IMR-90 (cell line): ENCODE measurements at regions not wholly inside any gene's neighbourhood (a gene's known extent, or its start where the extent isn't known, plus 50 kb on each side); places are given as distances from the start of the nearest gene placed in this dataset.

Experiments used
- ATAC-seq: fragments of 200-7000 bp; cut with Tn5 transposase; 2 replicates; pipeline ENCODE4 v1.9.1; 2020; ENCODE audit warnings: low read depth, mild to moderate bottlenecking, moderate library complexity
- BruUV-seq: library from RNA; stranded (reverse); fragments of 400-500 nt; replicated peaks from 2 replicates; lab custom pipeline; 2021; lab: Mats Ljungman, UMichigan
- CTCF ChIA-PET: fragments of 300-600 bp; formaldehyde crosslinking; extraction: SDS; loops from one replicate; lab custom pipeline; 2021; ENCODE audit warnings: antibody characterized with exemption; lab: Yijun Ruan, JAX
- POLR2A ChIA-PET: fragments of 300-600 bp; sonication (Branson Sonifier 250); formaldehyde crosslinking; loops from one replicate; lab custom pipeline; 2022; ENCODE audit warnings: antibody characterized with exemption; ENCODE audit not compliant: unreplicated experiment; lab: Charles Lee
- DNase-seq: peaks from one replicate; pipeline ENCODE4 v3.0.0; 2013
- H2AFZ ChIP-seq: replicated peaks from 2 replicates; pipeline ENCODE3; 2013; ENCODE audit warnings: low read length, mild to moderate bottlenecking; ENCODE audit not compliant: poor library complexity
- H2AK5ac ChIP-seq: 2 replicates; pipeline ENCODE4 v1.6.1; 2013; ENCODE audit warnings: low read depth, low read length, inconsistent platforms
- H2AK9ac ChIP-seq: replicated peaks from 2 replicates; pipeline ENCODE3; 2013; ENCODE audit warnings: mild to moderate bottlenecking, low read depth, low read length, moderate library complexity; ENCODE audit not compliant: poor library complexity
- H2BK120ac ChIP-seq: 2 replicates; pipeline ENCODE4 v1.6.1; 2013; ENCODE audit warnings: low read depth, low read length, inconsistent platforms
- H2BK15ac ChIP-seq: 3 replicates; pipeline ENCODE4 v1.6.1; 2013; ENCODE audit warnings: low read depth, low read length, inconsistent platforms
- H2BK20ac ChIP-seq: 2 replicates; pipeline ENCODE4 v1.6.1; 2013; ENCODE audit warnings: low read depth, mild to moderate bottlenecking, inconsistent platforms, low read length, moderate library complexity
- H2BK5ac ChIP-seq: 2 replicates; pipeline ENCODE4 v1.6.1; 2013; ENCODE audit warnings: mild to moderate bottlenecking, low read depth, low read length, inconsistent platforms; ENCODE audit not compliant: poor library complexity, severe bottlenecking
- H3K14ac ChIP-seq: replicated peaks from 2 replicates; pipeline ENCODE4 v1.6.1; 2013; ENCODE audit warnings: low read depth, low read length, inconsistent platforms
- H3K18ac ChIP-seq: 2 replicates; pipeline ENCODE4 v1.6.1; 2013; ENCODE audit warnings: low read depth, low read length, control low read depth
- H3K23ac ChIP-seq: 2 replicates; pipeline ENCODE4 v1.6.1; 2013; ENCODE audit warnings: low read depth, low read length, inconsistent platforms
- H3K27ac ChIP-seq: 2 replicates; pipeline ENCODE4 v1.5.1; 2013; ENCODE audit warnings: mild to moderate bottlenecking, control low read depth, low read length; ENCODE audit not compliant: insufficient read depth
- H3K27me3 ChIP-seq: 2 replicates; pipeline ENCODE4 v1.6.1; 2013; ENCODE audit warnings: low read length; ENCODE audit not compliant: control insufficient read depth, insufficient read depth
- H3K36me3 ChIP-seq: 2 replicates; pipeline ENCODE4 v1.6.1; 2013; ENCODE audit warnings: low read length, mixed read lengths; ENCODE audit not compliant: control insufficient read depth, insufficient read depth
- H3K4ac ChIP-seq: 2 replicates; pipeline ENCODE4 v1.6.1; 2013; ENCODE audit warnings: low read depth, low read length, inconsistent platforms
- H3K4me1 ChIP-seq: 2 replicates; pipeline ENCODE4 v1.6.1; 2013; ENCODE audit warnings: low read length, mixed read lengths; ENCODE audit not compliant: control insufficient read depth, insufficient read depth
- H3K4me2 ChIP-seq: 2 replicates; pipeline ENCODE4 v1.6.1; 2013; ENCODE audit warnings: low read depth, mild to moderate bottlenecking, control low read depth, low read length, moderate library complexity
- H3K4me3 ChIP-seq: 2 replicates; pipeline ENCODE4 v1.5.1; 2013; ENCODE audit warnings: low read depth, mild to moderate bottlenecking, control low read depth, low read length, moderate library complexity; ENCODE audit not compliant: insufficient read depth
- H3K56ac ChIP-seq: 2 replicates; pipeline ENCODE4 v1.6.1; 2013; ENCODE audit warnings: low read length, inconsistent platforms; ENCODE audit not compliant: insufficient read depth; ENCODE audit errors: extremely low read depth
- H3K79me1 ChIP-seq, 2 experiments: 2 replicates each; pipeline ENCODE4 v1.6.1; 2013; ENCODE audit warnings: low read length in 2 of 2, inconsistent platforms in 1 of 2, low read depth in 1 of 2
- H3K9ac ChIP-seq: 2 replicates; pipeline ENCODE4 v1.6.1; 2013; ENCODE audit warnings: low read depth, low read length, control low read depth
- H3K9me1 ChIP-seq: 2 replicates; pipeline ENCODE4 v1.6.1; 2013; ENCODE audit warnings: low read length, inconsistent platforms; ENCODE audit not compliant: insufficient read depth
- H3K9me3 ChIP-seq: 2 replicates; pipeline ENCODE4 v1.6.1; 2013; ENCODE audit warnings: low read length; ENCODE audit not compliant: control insufficient read depth, insufficient read depth
- H4K20me1 ChIP-seq: 2 replicates; pipeline ENCODE4 v1.6.1; 2013; ENCODE audit warnings: low read length, inconsistent platforms; ENCODE audit not compliant: insufficient read depth
- H4K5ac ChIP-seq: 2 replicates; pipeline ENCODE4 v1.6.1; 2013; ENCODE audit warnings: mild to moderate bottlenecking, low read depth, low read length, control low read depth
- H4K8ac ChIP-seq, 2 experiments: 2 replicates each; pipeline ENCODE4 v1.6.1; 2013; ENCODE audit warnings: low read depth in 2 of 2, low read length in 2 of 2, control low read depth in 1 of 2, inconsistent platforms in 1 of 2
- H4K91ac ChIP-seq: 2 replicates; pipeline ENCODE4 v1.6.1; 2013; ENCODE audit warnings: low read depth, low read length, inconsistent platforms; ENCODE audit not compliant: insufficient read depth
- CHD1 ChIP-seq: IDR thresholded peaks from 2 replicates; pipeline ENCODE4 v1.6.1; 2012; ENCODE audit warnings: low read depth, low read length, improper control_type of control experiment
- MAFK ChIP-seq: IDR thresholded peaks from 2 replicates; pipeline ENCODE4 v1.6.1; 2012; ENCODE audit warnings: low read depth, low read length, improper control_type of control experiment
- RAD21 ChIP-seq: IDR thresholded peaks from 2 replicates; pipeline ENCODE4 v1.6.1; 2012; ENCODE audit warnings: low read length, improper control_type of control experiment
- RCOR1 ChIP-seq: IDR thresholded peaks from 2 replicates; pipeline ENCODE4 v1.6.1; 2012; ENCODE audit warnings: mild to moderate bottlenecking, low read length, improper control_type of control experiment; ENCODE audit not compliant: insufficient replicate concordance
- SMC3 ChIP-seq: fragments of 150-350 bp; IDR thresholded peaks from 2 replicates; pipeline ENCODE4 v1.6.1; 2016; ENCODE audit warnings: low read depth, mild to moderate bottlenecking, antibody characterized with exemption, low read length, moderate library complexity
- USF2 ChIP-seq: fragments of 150-350 bp; IDR thresholded peaks from 2 replicates; pipeline ENCODE4 v1.6.1; 2017; ENCODE audit warnings: mild to moderate bottlenecking, antibody characterized with exemption, low read length, low read depth
- WGBS, 2 experiments: methylation state at CpG; one replicate each; pipeline versions ENCODE4 v1.1.5 to v1.1.7; 2013; ENCODE audit warnings: missing lambda C conversion rate in 2 of 2; ENCODE audit not compliant: insufficient read length in 1 of 2; ENCODE audit errors: extremely low coverage in 2 of 2; 5-methylcytosine and 5-hydroxymethylcytosine counted together
- dilution Hi-C: fragments of 300-500 bp; cut with HindIII; formaldehyde crosslinking; loops from one replicate; pipeline ENCODE4 v1.14.3; 2018; ENCODE audit warnings: low sequenced_read_pairs; ENCODE audit not compliant: unreplicated experiment
- in situ Hi-C: fragments of 300-500 bp; cut with MboI; formaldehyde crosslinking; loops from 3 replicates; pipeline ENCODE4 v1.14.3; 2019; ENCODE audit warnings: low sequenced_read_pairs, inconsistent platforms, mixed read lengths
- intact Hi-C: fragments of 100-400 bp; cut with micrococcal nuclease; formaldehyde crosslinking; loops from 2 replicates; pipeline ENCODE4 v1.10.0; 2022
- TF ChIP-seq, protein P1 (sequence below): conservative IDR thresholded peaks from 2 replicates; pipeline ENCODE4 v1.5.1; 2012; ENCODE audit warnings: mild to moderate bottlenecking, low read depth, low read length, improper control_type of control experiment

- Histone ChIP-seq H3K14ac (no peak overlapping the region), H4K8ac (no peak overlapping the region), H3K9me1 (no peaks in the 10 kb centered on the region), H2AK9ac (no peak overlapping the region), H2AK5ac (no peak overlapping the region), H4K91ac (no peak overlapping the region), H3K27ac (no peak overlapping the region), H3K56ac (no peak overlapping the region), H3K4me3 (no peak overlapping the region), H3K4ac (no peak overlapping the region), H3K23ac (no peak overlapping the region), H3K9me3 (no peaks in the 10 kb centered on the region), H3K18ac (no peak overlapping the region), H2AFZ (no peak overlapping the region), H3K27me3 (no peaks in the 10 kb centered on the region), H2BK120ac (no peak overlapping the region), H3K79me1 (no peaks in the 10 kb centered on the region), H2BK15ac (no peak overlapping the region), H3K4me1 (no peaks in the 10 kb centered on the region), H3K4me2 (no peak overlapping the region), H3K9ac (no peak overlapping the region), H2BK20ac (no peak overlapping the region), H4K20me1 (no peaks in the 10 kb centered on the region), H2BK5ac (no peak overlapping the region), H3K36me3 (no peaks in the 10 kb centered on the region), H4K5ac (no peak overlapping the region)
- peak; percentile 20 for DNase-seq
- no TSS peak for BruUV-seq
- intact Hi-C loops (no loop called here), in situ Hi-C loops (no loop called here), dilution Hi-C loops (no loop called here)
- TF ChIP-seq, protein P1, sequence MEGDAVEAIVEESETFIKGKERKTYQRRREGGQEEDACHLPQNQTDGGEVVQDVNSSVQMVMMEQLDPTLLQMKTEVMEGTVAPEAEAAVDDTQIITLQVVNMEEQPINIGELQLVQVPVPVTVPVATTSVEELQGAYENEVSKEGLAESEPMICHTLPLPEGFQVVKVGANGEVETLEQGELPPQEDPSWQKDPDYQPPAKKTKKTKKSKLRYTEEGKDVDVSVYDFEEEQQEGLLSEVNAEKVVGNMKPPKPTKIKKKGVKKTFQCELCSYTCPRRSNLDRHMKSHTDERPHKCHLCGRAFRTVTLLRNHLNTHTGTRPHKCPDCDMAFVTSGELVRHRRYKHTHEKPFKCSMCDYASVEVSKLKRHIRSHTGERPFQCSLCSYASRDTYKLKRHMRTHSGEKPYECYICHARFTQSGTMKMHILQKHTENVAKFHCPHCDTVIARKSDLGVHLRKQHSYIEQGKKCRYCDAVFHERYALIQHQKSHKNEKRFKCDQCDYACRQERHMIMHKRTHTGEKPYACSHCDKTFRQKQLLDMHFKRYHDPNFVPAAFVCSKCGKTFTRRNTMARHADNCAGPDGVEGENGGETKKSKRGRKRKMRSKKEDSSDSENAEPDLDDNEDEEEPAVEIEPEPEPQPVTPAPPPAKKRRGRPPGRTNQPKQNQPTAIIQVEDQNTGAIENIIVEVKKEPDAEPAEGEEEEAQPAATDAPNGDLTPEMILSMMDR, result no peak
- TF ChIP-seq RAD21, result no peak
- no peak for TF ChIP-seq USF2
- no peak for TF ChIP-seq SMC3
- TF ChIP-seq MAFK, result no peak
- TF ChIP-seq RCOR1, result no peak
- no peak for TF ChIP-seq CHD1
- POLR2A ChIA-PET, result no interaction called here
- no peak for ATAC-seq
- WGBS, 2 experiments, result no CpG with 5 or more reads among the region's 7 CpGs
- CTCF ChIA-PET, result no interaction called here
Measured at GRCh38 chr4:176584031-176584606, 208.6 kb downstream of the VEGFC start.
